ENCODE measurements at regions not wholly inside any gene's neighbourhood (a gene's known extent, or its start where the extent isn't known, plus 50 kb on each side); places are given as distances from the start of the nearest gene placed in this dataset.
"Not testable (repeated sequence)": the region's sequence is repeated elsewhere in the genome, so short reads cannot be mapped to it uniquely, and the experiment has no call there.

DNA sequence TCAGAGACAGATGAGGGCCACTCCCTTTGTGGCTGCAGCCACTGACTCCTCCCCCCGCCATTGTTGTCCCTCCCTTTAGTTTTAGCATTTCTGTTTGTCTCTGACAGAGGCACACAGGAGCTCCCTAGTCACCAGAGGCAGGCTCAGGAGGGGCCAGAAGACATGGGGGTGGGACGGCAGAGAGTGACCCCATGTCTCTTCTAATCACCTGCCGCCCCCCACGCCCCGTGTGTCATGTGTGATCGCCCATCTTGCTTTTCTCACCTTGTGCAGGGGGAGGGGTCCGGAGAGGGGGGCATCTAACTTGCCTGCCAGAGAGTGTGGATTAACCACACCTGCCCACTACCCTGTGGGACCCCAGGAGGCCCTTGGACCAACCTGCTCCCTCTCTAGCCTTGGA is 246.7 kb upstream of the TP53TG3C start:
- H3K27ac ChIP-seq, H3K4me1 ChIP-seq, H3K4me2 ChIP-seq, H3K4me3 ChIP-seq, H4K20me1 ChIP-seq, H3K36me3 ChIP-seq, H3K27me3 ChIP-seq, H3K9ac ChIP-seq: not testable (repeated sequence)
- H3K9me3 ChIP-seq, result peaks cover 25% of the 10 kb centered on the region

DNA sequence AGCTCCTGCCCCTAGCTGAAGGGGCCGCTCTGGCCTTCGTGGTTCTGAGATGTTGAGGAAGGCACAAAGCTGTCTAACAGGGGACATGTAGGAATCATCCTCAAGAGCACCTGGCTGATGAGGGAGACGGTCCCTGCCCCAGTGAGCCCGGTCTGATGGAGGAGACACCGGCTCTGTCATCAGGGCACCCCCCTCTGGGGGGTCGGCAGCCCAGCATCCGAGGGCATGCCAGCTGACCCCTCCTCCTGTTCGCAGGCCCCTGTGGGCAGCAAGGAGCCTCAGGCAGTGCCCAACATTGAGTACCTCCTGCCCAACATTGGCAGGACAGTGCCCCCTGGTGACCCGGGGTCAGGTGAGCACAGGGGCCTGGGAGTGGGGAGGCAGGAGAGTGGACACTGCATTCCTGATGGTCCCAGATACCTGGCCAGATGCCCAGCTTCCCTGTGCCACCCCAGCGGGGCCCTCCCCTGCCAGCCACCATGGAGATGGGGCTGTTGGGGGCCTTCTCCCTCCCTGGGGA is 247.9 kb upstream of the TP53TG3C start:
- H3K9me3 ChIP-seq, result peaks cover 25% of the 10 kb centered on the region
- H3K36me3 ChIP-seq, H3K27me3 ChIP-seq, H3K4me2 ChIP-seq, H3K27ac ChIP-seq, H3K4me3 ChIP-seq, H4K20me1 ChIP-seq, H3K9ac ChIP-seq: not testable (repeated sequence)
- H3K4me1 ChIP-seq, result peaks cover 15% of the 10 kb centered on the region

DNA sequence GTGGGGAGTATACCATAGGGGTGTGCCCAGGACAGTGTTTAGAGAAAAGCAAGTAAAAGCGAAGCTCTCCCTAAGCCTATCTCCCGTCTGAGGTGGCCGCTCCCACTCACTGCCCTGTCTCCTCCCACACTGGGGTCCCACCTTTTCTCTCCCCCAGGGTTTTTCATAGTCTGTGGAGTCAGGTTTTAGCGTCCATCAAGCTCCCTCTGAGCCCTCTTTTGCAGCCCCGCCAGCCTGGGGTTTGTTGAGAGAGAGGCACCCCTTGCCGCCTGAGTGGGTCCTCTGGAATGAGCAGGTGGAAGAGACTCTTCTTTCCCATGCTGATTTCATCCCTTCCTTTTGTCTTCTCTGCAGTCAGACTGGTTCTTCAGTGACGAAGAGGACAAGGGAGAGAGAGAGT is 248.7 kb upstream of the TP53TG3C start:
- not testable (repeated sequence) for H3K27ac ChIP-seq, H3K4me3 ChIP-seq, H4K20me1 ChIP-seq, H3K36me3 ChIP-seq, H3K9ac ChIP-seq, H3K27me3 ChIP-seq, H3K4me2 ChIP-seq
- Histone ChIP-seq H3K9me3 (peaks cover 25% of the 10 kb centered on the region), H3K4me1 (peaks cover 15% of the 10 kb centered on the region)

DNA sequence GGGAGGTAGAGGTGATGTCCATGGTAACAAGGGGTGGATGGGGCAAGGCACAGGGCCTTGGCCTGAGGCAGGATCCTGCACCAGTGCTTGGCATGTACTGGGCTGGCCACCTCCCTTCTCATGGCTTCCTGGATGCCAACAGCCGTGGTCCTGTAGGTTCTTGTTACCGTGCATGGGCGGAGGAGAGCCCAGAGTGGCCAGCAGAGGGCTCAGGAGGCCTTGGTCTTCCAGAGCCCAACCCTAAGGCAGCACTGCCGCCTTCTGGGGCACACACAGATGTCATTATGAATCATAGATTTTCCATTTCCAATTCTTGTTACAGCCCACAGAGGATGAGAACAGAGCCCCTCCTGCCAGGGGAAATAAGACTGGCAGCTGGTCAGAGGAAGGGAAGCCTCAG is 254.2 kb upstream of the TP53TG3C start:
- H3K4me1 ChIP-seq, result peaks cover 20% of the 10 kb centered on the region
- not testable (repeated sequence) for H3K27me3 ChIP-seq, H4K20me1 ChIP-seq, H3K9me3 ChIP-seq, H3K4me3 ChIP-seq, H3K4me2 ChIP-seq, H3K9ac ChIP-seq, H3K27ac ChIP-seq, H3K36me3 ChIP-seq

DNA sequence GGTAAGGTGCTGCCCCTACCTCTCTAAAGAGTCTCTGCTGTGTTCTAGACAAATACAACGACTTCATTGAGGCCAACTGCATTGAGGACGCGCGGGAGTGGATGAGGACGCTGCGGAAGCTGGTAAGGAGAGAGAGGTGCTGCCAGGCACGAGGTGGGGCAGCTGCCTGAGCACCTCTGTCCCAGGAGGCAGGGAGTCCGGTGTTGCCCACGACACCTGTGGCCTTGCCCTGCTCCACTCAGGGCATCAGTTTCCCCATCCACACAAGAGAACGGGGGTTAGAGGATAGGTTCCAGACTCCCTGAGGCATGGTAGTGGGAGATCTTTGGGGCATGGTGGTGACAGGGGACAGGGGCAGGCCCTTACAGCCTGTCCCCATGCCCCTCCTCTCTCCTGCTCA is 256.1 kb upstream of the TP53TG3C start:
- H3K4me3 ChIP-seq, H3K36me3 ChIP-seq, H3K27ac ChIP-seq, H3K27me3 ChIP-seq, H3K9me3 ChIP-seq, H4K20me1 ChIP-seq, H3K9ac ChIP-seq: not testable (repeated sequence)
- Histone ChIP-seq H3K4me2 (peak overlapping the region; percentile 59), H3K4me1 (peaks cover 20% of the 10 kb centered on the region)

DNA sequence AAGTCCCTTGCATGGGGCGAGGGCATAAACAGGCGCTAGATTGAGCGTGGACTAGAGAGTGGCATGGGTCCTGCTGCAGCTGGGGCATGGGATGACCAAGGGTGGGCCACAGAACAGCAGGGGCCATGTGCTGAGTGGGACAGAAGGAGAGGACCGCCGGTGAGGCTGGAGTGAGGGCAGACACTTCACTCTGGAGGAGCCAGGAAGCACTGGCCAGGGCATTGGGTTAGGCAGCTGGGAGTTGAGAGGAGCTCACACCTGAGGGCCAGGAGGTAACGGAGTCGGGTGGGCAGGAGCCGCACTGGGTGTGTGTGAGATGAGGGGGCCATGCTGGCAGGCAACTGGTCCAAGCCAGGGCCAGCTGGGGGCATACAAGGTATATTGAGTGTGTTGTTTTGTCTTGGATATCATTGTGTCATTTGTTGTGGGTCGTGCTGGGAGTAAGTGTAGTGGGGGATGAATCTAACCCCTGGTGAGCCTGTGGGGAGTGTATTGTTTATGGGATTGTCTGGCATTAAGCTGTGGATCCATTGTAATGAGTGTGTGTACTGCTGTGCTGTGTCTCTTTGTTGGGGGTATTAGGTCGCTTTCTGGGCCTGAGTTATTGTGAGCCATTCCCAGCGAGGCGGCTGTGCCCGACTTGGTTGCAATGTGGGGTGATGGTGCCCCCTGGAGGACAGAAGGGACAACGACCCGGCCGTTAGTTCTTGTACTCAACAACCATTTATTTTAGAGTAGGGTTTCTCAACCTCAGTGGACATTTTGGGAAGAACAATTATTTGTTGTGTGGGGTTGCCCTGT is 256.5 kb upstream of the TP53TG3 start:
- H3K4me3 ChIP-seq, H3K4me2 ChIP-seq, H4K20me1 ChIP-seq, H3K27ac ChIP-seq, H3K9me3 ChIP-seq, H3K9ac ChIP-seq, H3K27me3 ChIP-seq, H3K36me3 ChIP-seq: not testable (repeated sequence)
- H3K4me1 ChIP-seq, result peaks cover 13% of the 10 kb centered on the region

DNA sequence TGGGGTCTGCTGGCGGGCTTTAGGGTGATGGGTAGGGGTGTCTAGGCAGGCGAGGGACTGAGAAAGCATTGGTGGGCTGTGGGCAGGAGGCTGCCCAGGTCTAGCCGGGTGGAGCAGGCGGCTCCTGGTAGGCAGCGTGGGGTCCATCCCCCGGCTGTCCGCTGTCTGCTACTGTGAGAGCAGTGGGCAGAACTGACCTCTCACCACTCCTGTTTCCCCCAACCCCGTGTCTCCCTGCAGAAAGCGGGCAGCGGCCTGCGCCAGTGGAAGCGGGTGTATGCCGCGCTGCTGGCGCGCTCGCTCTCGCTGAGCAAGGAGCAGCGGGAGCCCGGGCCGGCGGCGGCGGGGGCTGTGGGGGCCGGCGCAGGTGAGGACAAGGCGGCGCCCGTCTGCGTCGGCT is 249.2 kb upstream of the TP53TG3 start:
- H4K20me1 ChIP-seq, H3K4me3 ChIP-seq, H3K27ac ChIP-seq, H3K36me3 ChIP-seq, H3K4me2 ChIP-seq, H3K27me3 ChIP-seq, H3K9ac ChIP-seq, H3K4me1 ChIP-seq, H3K9me3 ChIP-seq: not testable (repeated sequence)

DNA sequence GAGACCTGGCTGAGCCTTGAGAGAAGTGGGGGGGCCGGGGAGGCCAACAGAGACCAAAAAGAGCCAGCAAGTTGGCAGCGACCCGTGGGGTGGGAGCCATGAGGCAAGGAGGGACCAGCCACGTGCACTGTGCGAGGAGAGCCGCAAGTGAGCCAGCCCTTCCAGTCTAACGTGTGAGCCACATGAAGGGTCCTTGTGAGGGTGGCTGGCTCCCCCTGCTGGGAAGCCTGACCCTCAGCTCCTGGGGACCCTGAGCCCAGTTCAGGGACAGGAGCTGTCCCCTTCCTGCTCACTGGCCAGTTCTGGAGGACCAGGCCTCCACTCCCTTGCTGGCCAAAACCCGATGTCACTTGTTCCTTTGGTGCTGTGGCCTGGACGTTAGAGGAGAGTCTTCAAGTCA is 246.6 kb upstream of the TP53TG3 start:
- not testable (repeated sequence) for H3K27ac ChIP-seq, H3K4me3 ChIP-seq, H3K27me3 ChIP-seq, H3K4me2 ChIP-seq, H3K9me3 ChIP-seq, H3K4me1 ChIP-seq, H4K20me1 ChIP-seq, H3K9ac ChIP-seq, H3K36me3 ChIP-seq

DNA sequence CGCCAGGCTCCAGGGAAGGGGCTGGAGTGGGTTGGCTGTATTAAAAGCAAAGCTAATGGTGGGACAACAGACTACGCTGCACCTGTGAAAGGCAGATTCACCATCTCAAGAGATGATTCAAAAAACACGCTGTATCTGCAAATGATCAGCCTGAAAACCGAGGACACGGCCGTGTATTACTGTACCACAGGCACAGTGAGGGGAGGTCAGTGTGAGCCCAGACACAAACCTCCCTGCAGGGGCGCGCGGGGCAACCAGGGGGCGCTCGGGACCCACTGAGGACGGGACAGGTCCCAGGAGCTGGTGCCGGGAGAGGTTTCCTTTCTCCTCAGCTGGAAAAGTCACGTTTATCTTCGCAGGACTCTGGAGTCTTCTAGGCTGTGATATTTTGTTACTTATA is 239.4 kb upstream of the TP53TG3 start:
- not testable (repeated sequence) for H3K27me3 ChIP-seq, H3K36me3 ChIP-seq, H3K9ac ChIP-seq, H3K4me3 ChIP-seq, H3K27ac ChIP-seq, H3K4me1 ChIP-seq, H3K9me3 ChIP-seq, H3K4me2 ChIP-seq, H4K20me1 ChIP-seq

DNA sequence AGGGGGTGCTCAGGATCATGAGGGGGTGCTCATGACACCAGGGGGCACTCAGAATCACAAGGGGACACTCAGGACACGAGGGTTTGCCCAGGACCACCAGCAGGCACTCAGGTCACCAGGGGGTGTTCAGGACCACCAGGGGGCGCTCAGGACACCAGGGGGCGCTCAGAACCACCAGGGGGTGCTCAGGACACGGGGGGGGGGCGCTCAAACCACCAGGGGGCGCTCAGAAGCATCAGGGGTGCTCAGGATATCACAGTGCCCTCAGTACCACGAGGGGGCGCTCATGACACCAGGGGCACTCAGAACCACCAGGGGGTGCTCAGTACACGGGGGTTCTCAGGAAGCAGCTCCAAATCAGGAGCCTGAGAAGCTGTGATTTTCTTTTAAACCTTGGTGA is 221.8 kb upstream of the TP53TG3 start:
- H3K4me1 ChIP-seq, H3K27me3 ChIP-seq, H3K36me3 ChIP-seq, H3K9ac ChIP-seq, H3K27ac ChIP-seq, H3K4me2 ChIP-seq, H3K9me3 ChIP-seq, H4K20me1 ChIP-seq, H3K4me3 ChIP-seq: not testable (repeated sequence)

DNA sequence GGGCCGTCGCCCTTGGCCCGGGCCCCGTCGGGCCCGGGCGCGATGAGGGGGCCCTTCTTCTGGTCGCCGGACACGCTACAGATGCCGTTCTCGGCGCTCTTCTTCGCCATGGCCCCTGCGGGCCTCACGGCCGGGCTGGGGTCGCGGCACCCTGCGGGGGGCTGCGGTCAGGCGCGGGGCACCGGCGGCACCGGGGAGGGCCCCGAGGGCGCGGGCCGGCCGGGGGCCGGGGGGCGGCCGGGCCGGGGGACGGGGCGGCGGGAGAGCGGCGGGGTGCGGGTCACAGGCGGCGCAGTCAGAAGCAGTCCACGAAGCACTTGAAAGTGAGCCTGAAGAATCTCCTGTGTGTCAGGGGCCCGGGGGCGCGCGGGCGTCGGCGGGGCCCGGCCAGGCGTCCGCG is 209.4 kb upstream of the TP53TG3 start:
- not testable (repeated sequence) for H3K4me2 ChIP-seq, H3K4me3 ChIP-seq, H3K9me3 ChIP-seq, H3K27me3 ChIP-seq, H3K36me3 ChIP-seq, H3K27ac ChIP-seq, H4K20me1 ChIP-seq, H3K9ac ChIP-seq, H3K4me1 ChIP-seq

DNA sequence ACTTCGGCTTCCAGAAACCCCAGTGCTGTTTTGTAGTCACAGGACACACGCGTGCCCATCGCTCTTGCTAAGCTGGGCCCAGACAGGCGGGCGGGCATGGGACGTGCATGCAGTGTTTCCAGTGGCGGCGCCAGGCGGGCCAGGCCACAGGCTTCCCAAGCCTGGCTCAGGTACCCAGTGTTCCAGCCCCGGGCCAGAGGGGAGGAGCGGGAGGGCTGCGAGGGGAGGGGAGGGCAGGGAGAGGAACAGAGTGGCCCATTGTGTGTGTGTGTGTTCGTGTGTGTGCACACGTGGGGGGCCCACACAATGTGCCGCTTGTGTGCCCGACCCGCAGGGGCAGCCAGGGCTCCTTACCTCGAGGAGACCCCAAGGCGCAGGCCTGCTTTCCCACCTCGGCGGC is 208.6 kb upstream of the TP53TG3 start:
- H3K9me3 ChIP-seq, H3K4me2 ChIP-seq, H3K9ac ChIP-seq, H3K4me1 ChIP-seq, H3K36me3 ChIP-seq, H4K20me1 ChIP-seq, H3K27me3 ChIP-seq, H3K27ac ChIP-seq, H3K4me3 ChIP-seq: not testable (repeated sequence)

DNA sequence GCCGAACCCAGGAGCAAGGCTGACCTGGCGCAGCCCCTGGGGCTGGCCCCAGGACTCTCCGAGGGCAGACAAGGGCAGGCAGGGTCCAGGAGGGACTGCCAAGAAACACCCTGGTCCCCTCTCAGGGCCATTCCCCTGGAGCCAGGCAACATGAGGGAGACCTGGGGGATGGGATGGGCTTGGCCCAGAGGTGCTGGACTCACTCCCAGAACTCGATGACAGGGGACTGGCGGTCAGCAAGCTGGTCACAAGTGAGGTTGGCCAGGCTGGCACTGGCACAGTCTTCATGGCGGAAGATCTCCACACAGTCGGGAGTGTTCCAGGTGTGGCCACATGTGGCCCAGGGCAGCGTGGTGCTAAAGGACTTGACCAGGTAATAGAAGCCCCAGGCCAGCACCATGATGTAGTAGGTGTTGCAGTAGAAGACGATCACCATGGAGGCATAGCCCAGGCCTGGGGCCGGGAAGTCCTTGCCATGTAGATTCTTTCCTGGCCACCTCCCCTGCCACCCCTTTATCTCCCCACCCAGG is 206.4 kb upstream of the TP53TG3 start:
- H3K9me3 ChIP-seq, H4K20me1 ChIP-seq, H3K27ac ChIP-seq, H3K27me3 ChIP-seq, H3K9ac ChIP-seq, H3K4me3 ChIP-seq, H3K4me1 ChIP-seq, H3K4me2 ChIP-seq, H3K36me3 ChIP-seq: not testable (repeated sequence)

DNA sequence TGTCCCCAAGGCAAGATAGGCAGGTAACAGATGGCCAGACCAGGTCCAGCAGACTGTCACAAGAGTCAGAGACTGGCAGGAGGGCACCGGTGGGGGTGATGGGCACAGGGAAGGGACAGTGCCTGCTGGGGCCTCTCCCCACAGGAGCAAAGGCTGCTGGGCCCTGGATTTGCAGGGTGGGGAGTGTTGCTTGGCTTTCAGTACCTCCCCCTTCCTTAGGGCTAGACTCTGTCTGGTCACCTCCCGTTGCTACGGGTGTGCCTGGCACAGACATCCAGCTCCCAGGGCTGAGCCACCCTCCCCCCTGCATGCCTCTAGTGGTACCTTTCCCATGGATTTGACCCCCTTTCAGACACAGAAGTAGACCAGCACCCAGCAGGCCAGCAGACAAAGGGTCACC is 205.7 kb upstream of the TP53TG3 start:
- not testable (repeated sequence) for H3K27ac ChIP-seq, H3K4me1 ChIP-seq, H3K9me3 ChIP-seq, H3K4me3 ChIP-seq, H3K36me3 ChIP-seq, H3K4me2 ChIP-seq, H3K9ac ChIP-seq, H4K20me1 ChIP-seq, H3K27me3 ChIP-seq

DNA sequence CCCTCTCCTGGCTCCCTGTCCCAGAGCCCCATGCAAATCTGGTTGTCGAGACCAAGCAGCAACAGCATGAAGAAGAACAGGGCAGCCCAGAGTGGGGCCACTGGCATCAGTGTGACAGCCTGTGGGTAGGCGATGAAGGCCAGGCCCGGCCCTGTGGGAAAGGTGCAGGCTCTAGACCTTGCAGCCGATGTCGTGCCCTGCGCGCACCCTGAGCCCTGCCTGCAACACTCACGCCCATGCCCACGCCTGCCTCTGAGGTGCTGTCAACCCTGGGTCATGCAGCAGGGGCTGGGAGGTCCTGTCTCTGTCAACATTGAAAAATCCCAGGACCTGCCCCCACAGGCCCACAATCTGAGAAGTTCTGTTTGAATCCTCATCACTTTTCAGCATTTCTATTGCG is 204.0 kb upstream of the TP53TG3 start:
- not testable (repeated sequence) for H4K20me1 ChIP-seq, H3K27me3 ChIP-seq, H3K4me3 ChIP-seq, H3K27ac ChIP-seq, H3K4me2 ChIP-seq, H3K4me1 ChIP-seq, H3K9me3 ChIP-seq, H3K9ac ChIP-seq, H3K36me3 ChIP-seq

All from BLaER1 (cell line).